ENCODE measurements at regions not wholly inside any gene's neighbourhood (a gene's known extent, or its start where the extent isn't known, plus 50 kb on each side); places are given as distances from the start of the nearest gene placed in this dataset.

DNA sequence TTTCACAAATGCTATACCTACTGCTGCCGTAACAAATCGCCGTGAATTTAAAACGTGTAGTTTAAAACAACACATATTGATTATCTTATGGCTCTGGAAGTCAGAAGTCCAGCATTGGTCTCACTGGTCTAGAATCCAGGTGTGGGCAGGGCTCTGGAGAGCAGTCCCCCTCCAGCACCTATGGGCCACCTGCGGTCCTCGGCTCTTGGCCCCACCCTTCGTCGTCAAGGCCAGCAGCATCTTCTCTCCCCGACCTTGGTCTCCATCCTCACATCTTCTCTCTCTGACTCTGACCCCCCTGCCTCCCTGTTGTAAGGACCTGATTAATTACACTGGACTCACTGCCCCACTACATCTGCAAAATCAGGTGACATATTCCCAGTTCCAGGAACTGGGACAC is 106.4 kb upstream of the COL5A1 start:
- WGBS, 2 donors: 83 to 87% methylated on average over 9 of the region's 9 CpGs
- TF ChIP-seq POLR2A (IDR thresholded peaks at IDR 0.05) (no peak), EP300 (IDR thresholded peaks at IDR 0.05) (no peak)
- TF ChIP-seq, protein P1, sequence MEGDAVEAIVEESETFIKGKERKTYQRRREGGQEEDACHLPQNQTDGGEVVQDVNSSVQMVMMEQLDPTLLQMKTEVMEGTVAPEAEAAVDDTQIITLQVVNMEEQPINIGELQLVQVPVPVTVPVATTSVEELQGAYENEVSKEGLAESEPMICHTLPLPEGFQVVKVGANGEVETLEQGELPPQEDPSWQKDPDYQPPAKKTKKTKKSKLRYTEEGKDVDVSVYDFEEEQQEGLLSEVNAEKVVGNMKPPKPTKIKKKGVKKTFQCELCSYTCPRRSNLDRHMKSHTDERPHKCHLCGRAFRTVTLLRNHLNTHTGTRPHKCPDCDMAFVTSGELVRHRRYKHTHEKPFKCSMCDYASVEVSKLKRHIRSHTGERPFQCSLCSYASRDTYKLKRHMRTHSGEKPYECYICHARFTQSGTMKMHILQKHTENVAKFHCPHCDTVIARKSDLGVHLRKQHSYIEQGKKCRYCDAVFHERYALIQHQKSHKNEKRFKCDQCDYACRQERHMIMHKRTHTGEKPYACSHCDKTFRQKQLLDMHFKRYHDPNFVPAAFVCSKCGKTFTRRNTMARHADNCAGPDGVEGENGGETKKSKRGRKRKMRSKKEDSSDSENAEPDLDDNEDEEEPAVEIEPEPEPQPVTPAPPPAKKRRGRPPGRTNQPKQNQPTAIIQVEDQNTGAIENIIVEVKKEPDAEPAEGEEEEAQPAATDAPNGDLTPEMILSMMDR (IDR thresholded peaks at IDR 0.05): no peak
- DNase-seq (ENCODE audit: low spot score in 2 of 2): no peak

DNA sequence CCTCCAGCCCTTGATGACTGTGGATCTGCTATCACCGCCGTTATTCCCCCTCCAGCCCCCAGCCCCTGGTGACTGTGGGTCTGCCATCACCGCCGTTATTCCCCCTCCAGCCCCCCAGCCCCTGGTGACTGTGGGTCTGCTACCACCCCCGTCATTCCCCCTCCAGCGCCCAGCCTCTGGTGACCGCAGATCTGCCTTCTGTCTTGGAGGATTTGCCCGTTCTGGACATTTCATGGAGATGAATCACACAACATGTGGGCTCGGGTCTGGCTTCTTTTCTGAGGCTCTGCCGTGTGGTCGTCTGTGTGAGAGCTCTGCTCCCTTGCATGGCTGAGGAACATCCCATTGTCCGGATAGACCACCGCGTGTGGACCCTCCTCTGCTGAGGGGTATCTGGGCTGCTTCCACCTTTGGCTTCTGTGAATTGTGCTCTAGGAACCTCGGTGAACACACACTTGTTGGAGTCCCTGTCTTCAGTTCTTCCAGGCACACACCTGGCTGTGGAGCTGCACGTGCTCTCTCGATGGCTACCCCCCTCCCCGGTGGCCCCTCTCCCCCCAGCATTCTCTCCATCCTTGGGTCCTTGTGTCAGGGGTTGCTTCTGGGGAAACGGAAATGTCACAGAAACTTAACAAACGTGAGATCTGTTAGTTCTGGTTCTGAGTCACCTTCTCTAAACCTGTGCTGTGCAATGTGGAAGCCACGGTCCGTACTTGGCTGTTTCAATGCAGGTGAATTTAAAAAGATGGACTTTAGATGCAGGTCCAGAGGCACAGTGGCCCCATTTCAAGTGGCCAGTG is 105.3 kb upstream of the COL5A1 start:
- TF ChIP-seq, protein P1 (IDR thresholded peaks at IDR 0.05): no peak
- no peak for TF ChIP-seq POLR2A (IDR thresholded peaks at IDR 0.05)
- no peak for TF ChIP-seq EP300 (IDR thresholded peaks at IDR 0.05)
- H3K4me3 ChIP-seq: no peak overlapping the region
- peaks cover 0 to 71% (median 34%) of the 10 kb centered on the region in 4 donors for H3K4me1 ChIP-seq
- 49 to 62% methylated on average over 22 of the region's 22 CpGs for WGBS, 2 donors
- no peak for DNase-seq (ENCODE audit: low spot score in 2 of 2)
- peaks cover 0 to 9% (median 0%) of the 10 kb centered on the region in 4 donors for H3K9me3 ChIP-seq
- H3K36me3 ChIP-seq: no peaks in the 10 kb centered on the region
- H3K27ac ChIP-seq: peak overlapping the region in 3 of 4 donors; percentile 19 to 89 (median 85)
- peaks cover 0 to 10% of the 10 kb centered on the region in 2 donors for H3K27me3 ChIP-seq

More for the DNA sequence above, 106.4 kb upstream of the COL5A1 start:
- Histone ChIP-seq H3K9me3 (peaks cover 0 to 20% (median 4%) of the 10 kb centered on the region in 4 donors), H3K36me3 (no peaks in the 10 kb centered on the region), H3K4me1 (peaks cover 0 to 62% (median 34%) of the 10 kb centered on the region in 4 donors), H3K27ac (peak overlapping the region in 2 of 4 donors; percentile 47 to 77), H3K4me3 (no peak overlapping the region), H3K27me3 (peaks cover 0 to 10% of the 10 kb centered on the region in 2 donors)

DNA sequence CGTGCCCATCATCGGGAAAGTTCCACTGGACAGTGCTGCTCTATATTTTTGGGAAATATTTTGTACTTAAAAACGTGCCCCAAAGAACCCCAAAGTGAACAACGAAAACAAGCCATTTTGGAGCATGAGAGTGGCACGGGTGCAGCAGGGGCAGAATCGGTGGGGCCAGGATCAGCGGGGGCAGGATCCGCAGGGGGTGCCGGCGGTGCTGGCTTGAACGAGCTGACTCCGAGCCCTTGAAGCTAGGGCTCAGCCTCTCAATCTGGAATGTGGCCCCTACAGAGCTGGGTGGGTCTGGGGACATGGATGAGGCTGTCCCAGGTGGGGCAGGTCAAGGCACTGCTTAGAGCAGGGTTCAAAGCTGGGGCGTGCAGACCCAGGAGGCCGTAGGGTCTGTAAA is 104.7 kb upstream of the COL5A1 start:
- WGBS, 2 donors: 88 to 91% methylated on average over 14 of the region's 14 CpGs
- TF ChIP-seq, protein P1 (IDR thresholded peaks at IDR 0.05): no peak
- TF ChIP-seq POLR2A (IDR thresholded peaks at IDR 0.05) (no peak), EP300 (IDR thresholded peaks at IDR 0.05) (no peak)
- no peak for DNase-seq (ENCODE audit: low spot score in 2 of 2)
- Histone ChIP-seq H3K36me3 (no peaks in the 10 kb centered on the region), H3K4me1 (peaks cover 0 to 71% (median 34%) of the 10 kb centered on the region in 4 donors), H3K27me3 (peaks cover 0 to 10% of the 10 kb centered on the region in 2 donors), H3K4me3 (no peak overlapping the region), H3K27ac (peak overlapping the region in 3 of 4 donors; percentile 19 to 89 (median 85)), H3K9me3 (peaks cover 0 to 3% (median 0%) of the 10 kb centered on the region in 4 donors)

DNA sequence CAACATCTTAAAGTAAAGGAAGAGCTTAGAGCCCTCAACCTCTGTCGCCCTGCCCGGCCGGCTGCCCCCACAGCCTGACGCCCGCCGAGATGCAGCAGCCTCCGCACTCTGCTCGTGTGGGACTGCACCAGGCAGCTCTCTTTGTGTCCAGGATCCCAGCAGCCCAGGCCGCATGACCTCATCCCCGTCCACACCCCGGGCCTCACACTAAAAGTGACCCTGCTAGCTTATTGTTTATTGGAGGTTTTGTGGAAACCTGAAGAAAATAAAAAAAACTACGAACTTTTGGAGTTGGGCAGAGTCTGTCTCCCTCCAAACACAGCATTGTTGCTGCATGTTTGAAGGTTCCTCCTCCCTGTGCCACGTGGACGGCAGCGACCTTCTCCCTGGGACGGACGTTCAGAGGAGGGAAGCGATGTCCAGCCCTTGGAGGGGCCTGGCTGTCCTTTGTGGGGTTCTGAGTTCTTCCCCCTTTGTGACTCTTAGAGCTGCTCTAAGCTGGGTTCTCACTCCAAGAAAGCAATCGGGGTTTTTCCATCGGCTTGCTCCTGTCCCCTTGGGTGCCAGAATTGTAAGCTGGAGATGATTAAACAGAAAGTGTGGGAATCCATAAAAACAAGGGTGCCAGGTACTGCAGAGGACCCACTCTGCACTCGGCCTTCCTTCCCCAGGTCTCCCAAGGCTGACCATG is 103.5 kb upstream of the COL5A1 start:
- Histone ChIP-seq H3K4me1 (peaks cover 0 to 71% (median 34%) of the 10 kb centered on the region in 4 donors), H3K9me3 (no peaks in the 10 kb centered on the region), H3K4me3 (no peak overlapping the region), H3K36me3 (no peaks in the 10 kb centered on the region), H3K27ac (peak overlapping the region; percentile 38 to 89 (median 81)), H3K27me3 (peaks cover 0 to 10% of the 10 kb centered on the region in 2 donors)
- DNase-seq (ENCODE audit: low spot score in 2 of 2): no peak
- TF ChIP-seq EP300 (IDR thresholded peaks at IDR 0.05): peak in 1 of 2 donors; percentile 29
- TF ChIP-seq POLR2A (IDR thresholded peaks at IDR 0.05): no peak
- TF ChIP-seq, protein P1 (IDR thresholded peaks at IDR 0.05): no peak
- 27 to 46% methylated on average over 21 of the region's 21 CpGs for WGBS, 2 donors
